KMS-11 (cell line): ENCODE measurements at regions not wholly inside any gene's neighbourhood (a gene's known extent, or its start where the extent isn't known, plus 50 kb on each side); places are given as distances from the start of the nearest gene placed in this dataset.

Experiments
- H2AFZ ChIP-seq: fragments of 200-600 bp; sonication (generic); 2 replicates; pipeline ENCODE4 v1.6.1; 2016; ENCODE audit warnings: antibody characterized with exemption, mixed run types, low read depth
- H3K27ac ChIP-seq: fragments of 200-600 bp; sonication (generic); 2 replicates; pipeline ENCODE4 v1.6.1; 2016; ENCODE audit warnings: mild to moderate bottlenecking, mixed run types
- H3K27me3 ChIP-seq: fragments of 200-600 bp; sonication (generic); 2 replicates; pipeline ENCODE4 v1.6.1; 2017; ENCODE audit warnings: mild to moderate bottlenecking, low read depth, mixed run types, moderate library complexity; ENCODE audit not compliant: insufficient read depth
- H3K36me3 ChIP-seq: fragments of 200-600 bp; sonication (generic); 2 replicates; pipeline ENCODE4 v1.6.1; 2017; ENCODE audit warnings: mild to moderate bottlenecking, mixed run types; ENCODE audit not compliant: insufficient read depth
- H3K4me1 ChIP-seq: fragments of 200-600 bp; sonication (generic); 2 replicates; pipeline ENCODE4 v1.6.1; 2016; ENCODE audit warnings: mild to moderate bottlenecking, low read depth, mixed run types; ENCODE audit not compliant: poor library complexity, severe bottlenecking
- H3K4me2 ChIP-seq: fragments of 200-600 bp; sonication (generic); 2 replicates; pipeline ENCODE4 v1.7.0; 2016; ENCODE audit warnings: mild to moderate bottlenecking, mixed run types
- H3K4me3 ChIP-seq: fragments of 200-600 bp; sonication (generic); IDR thresholded peaks from 2 replicates; pipeline ENCODE4 v1.6.1; 2017; ENCODE audit warnings: low read depth, low read length, mixed read lengths; ENCODE audit not compliant: insufficient read depth
- H3K79me2 ChIP-seq: fragments of 200-600 bp; sonication (generic); 2 replicates; pipeline ENCODE4 v1.6.1; 2016; ENCODE audit warnings: low read depth, mixed run types; ENCODE audit not compliant: insufficient read depth
- H3K9ac ChIP-seq: fragments of 200-600 bp; sonication (generic); 2 replicates; pipeline ENCODE4 v1.6.1; 2016; ENCODE audit warnings: mild to moderate bottlenecking, mixed run types
- H4K20me1 ChIP-seq: fragments of 200-600 bp; sonication (generic); 2 replicates; pipeline ENCODE4 v1.6.1; 2016; ENCODE audit warnings: mild to moderate bottlenecking, mixed run types; ENCODE audit not compliant: insufficient read depth
- TF ChIP-seq, protein P1 (sequence below): fragments of 200-600 bp; sonication (generic); conservative IDR thresholded peaks from 2 replicates; pipeline ENCODE4 v1.6.1; 2017; ENCODE audit warnings: low read depth, mild to moderate bottlenecking, antibody characterized with exemption, low read length, moderate library complexity, mixed read lengths

GRCh38 chr1:55725378-55725777 lies 510.2 kb upstream of the USP24 start:
- no peak overlapping the region for H3K9ac ChIP-seq

GRCh38 chr1:55724551-55725325 lies 509.6 kb upstream of the USP24 start:
- H3K4me1 ChIP-seq, result no peaks in the 10 kb centered on the region
- H3K36me3 ChIP-seq, result no peaks in the 10 kb centered on the region
- H2AFZ ChIP-seq, result no peak overlapping the region
- TF ChIP-seq, protein P1, sequence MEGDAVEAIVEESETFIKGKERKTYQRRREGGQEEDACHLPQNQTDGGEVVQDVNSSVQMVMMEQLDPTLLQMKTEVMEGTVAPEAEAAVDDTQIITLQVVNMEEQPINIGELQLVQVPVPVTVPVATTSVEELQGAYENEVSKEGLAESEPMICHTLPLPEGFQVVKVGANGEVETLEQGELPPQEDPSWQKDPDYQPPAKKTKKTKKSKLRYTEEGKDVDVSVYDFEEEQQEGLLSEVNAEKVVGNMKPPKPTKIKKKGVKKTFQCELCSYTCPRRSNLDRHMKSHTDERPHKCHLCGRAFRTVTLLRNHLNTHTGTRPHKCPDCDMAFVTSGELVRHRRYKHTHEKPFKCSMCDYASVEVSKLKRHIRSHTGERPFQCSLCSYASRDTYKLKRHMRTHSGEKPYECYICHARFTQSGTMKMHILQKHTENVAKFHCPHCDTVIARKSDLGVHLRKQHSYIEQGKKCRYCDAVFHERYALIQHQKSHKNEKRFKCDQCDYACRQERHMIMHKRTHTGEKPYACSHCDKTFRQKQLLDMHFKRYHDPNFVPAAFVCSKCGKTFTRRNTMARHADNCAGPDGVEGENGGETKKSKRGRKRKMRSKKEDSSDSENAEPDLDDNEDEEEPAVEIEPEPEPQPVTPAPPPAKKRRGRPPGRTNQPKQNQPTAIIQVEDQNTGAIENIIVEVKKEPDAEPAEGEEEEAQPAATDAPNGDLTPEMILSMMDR, result no peak
- no peaks in the 10 kb centered on the region for H4K20me1 ChIP-seq
- H3K4me2 ChIP-seq, result no peak overlapping the region
- no peak overlapping the region for H3K27ac ChIP-seq
- H3K79me2 ChIP-seq, result no peaks in the 10 kb centered on the region
- H3K27me3 ChIP-seq, result no peaks in the 10 kb centered on the region
- no peak overlapping the region for H3K4me3 ChIP-seq
- H3K9ac ChIP-seq, result no peak overlapping the region

More at GRCh38 chr1:55725378-55725777, 510.2 kb upstream of the USP24 start:
- H3K27me3 ChIP-seq, result no peaks in the 10 kb centered on the region
- no peaks in the 10 kb centered on the region for H4K20me1 ChIP-seq
- no peaks in the 10 kb centered on the region for H3K4me1 ChIP-seq
- no peak overlapping the region for H3K27ac ChIP-seq
- no peaks in the 10 kb centered on the region for H3K36me3 ChIP-seq
- H2AFZ ChIP-seq, result no peak overlapping the region
- no peaks in the 10 kb centered on the region for H3K79me2 ChIP-seq
- TF ChIP-seq, protein P1, result no peak
- H3K4me2 ChIP-seq, result no peak overlapping the region
- no peak overlapping the region for H3K4me3 ChIP-seq

DNA sequence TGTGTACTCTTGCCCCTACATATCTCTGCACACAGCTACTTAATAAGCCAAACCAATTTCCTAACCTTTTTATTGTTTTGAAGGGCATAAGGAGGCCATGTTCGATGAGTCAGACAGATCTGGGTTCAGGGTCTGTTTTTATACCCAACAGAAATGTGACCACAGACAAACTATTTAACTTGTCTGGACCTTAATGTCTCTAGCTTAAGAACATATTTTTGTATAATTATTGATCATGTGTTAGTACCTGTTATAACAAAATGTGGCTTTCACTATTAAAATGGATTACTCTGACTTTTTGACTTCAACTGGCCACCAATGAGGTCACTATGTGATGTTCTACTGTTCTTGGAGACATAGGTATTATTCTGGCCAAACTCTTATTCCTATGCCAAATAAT lies 507.8 kb upstream of the USP24 start:
- no peaks in the 10 kb centered on the region for H4K20me1 ChIP-seq
- TF ChIP-seq, protein P1, result no peak
- no peak overlapping the region for H3K4me2 ChIP-seq
- H3K27ac ChIP-seq, result no peak overlapping the region
- no peaks in the 10 kb centered on the region for H3K36me3 ChIP-seq
- H3K79me2 ChIP-seq, result no peaks in the 10 kb centered on the region
- no peak overlapping the region for H3K9ac ChIP-seq
- no peaks in the 10 kb centered on the region for H3K27me3 ChIP-seq
- H2AFZ ChIP-seq, result no peak overlapping the region
- no peaks in the 10 kb centered on the region for H3K4me1 ChIP-seq
- no peak overlapping the region for H3K4me3 ChIP-seq

- H3K4me3 ChIP-seq, result no peak overlapping the region
- TF ChIP-seq, protein P1, result no peak
- no peaks in the 10 kb centered on the region for H4K20me1 ChIP-seq
- no peak overlapping the region for H2AFZ ChIP-seq
- H3K27me3 ChIP-seq, result no peaks in the 10 kb centered on the region
- no peak overlapping the region for H3K27ac ChIP-seq
- H3K9ac ChIP-seq, result no peak overlapping the region
- no peaks in the 10 kb centered on the region for H3K36me3 ChIP-seq
- no peak overlapping the region for H3K4me2 ChIP-seq
- no peaks in the 10 kb centered on the region for H3K79me2 ChIP-seq
- H3K4me1 ChIP-seq, result peaks cover 16% of the 10 kb centered on the region
Measured at GRCh38 chr1:55720261-55720660, 505.1 kb upstream of the USP24 start.
